Natural killer cell treated with Interleukin-12 subunit alpha and Interleukin-12 subunit beta and Interleukin-15 and Interleukin-18, amount 100 ng/mL, for 72 hours (primary cell): ENCODE measurements at regions not wholly inside any gene's neighbourhood (a gene's known extent, or its start where the extent isn't known, plus 50 kb on each side); places are given as distances from the start of the nearest gene placed in this dataset.

ENCODE experiments used
- ATAC-seq, 2 donors: fragments of 150-1000 bp; cut with Tn5 transposase in 1 of 2; sonication (Bioruptor Pico), chemical (Tn5 transposase) in 1 of 2; 2 replicates each; pipeline ENCODE4 v1.10.0; 2021
- DNase-seq: peaks from one replicate; pipeline ENCODE4 v3.0.0; 2022; ENCODE audit warnings: low spot score
- H3K27ac Mint-ChIP-seq, 2 donors: 1 replicate in 1 of 2; 2 replicates in 1 of 2; pipeline ENCODE4 v1.8.0; 2022; ENCODE audit warnings: mixed read lengths in 2 of 2, mild to moderate bottlenecking in 1 of 2, moderate library complexity in 1 of 2
- H3K27me3 Mint-ChIP-seq, 2 donors: 1 replicate in 1 of 2; 2 replicates in 1 of 2; pipeline ENCODE4 v1.8.0; 2022; ENCODE audit warnings: mixed read lengths in 2 of 2
- H3K36me3 Mint-ChIP-seq: one replicate; pipeline ENCODE4 v1.8.0; 2022; ENCODE audit warnings: mixed read lengths
- H3K4me1 Mint-ChIP-seq, 2 donors: 1 replicate in 1 of 2; 2 replicates in 1 of 2; pipeline ENCODE4 v1.8.0; 2022; ENCODE audit warnings: low read depth in 2 of 2, mixed read lengths in 2 of 2, mild to moderate bottlenecking in 1 of 2
- H3K4me3 Mint-ChIP-seq: one replicate; pipeline ENCODE4 v1.8.0; 2022; ENCODE audit warnings: mixed read lengths
- H3K9me3 Mint-ChIP-seq: 2 replicates; pipeline ENCODE4 v1.8.0; 2022; ENCODE audit warnings: mixed read lengths

GRCh38 chr1:244316407-244316806 is 135.3 kb downstream of the ADSS2 start:
- peak overlapping the region; percentile 75 to 88 for H3K27ac Mint-ChIP-seq
- H3K36me3 Mint-ChIP-seq: peaks cover under 1% of the 10 kb centered on the region
- no peak for DNase-seq

GRCh38 chr1:244316986-244317655 is 134.6 kb downstream of the ADSS2 start:
- no peaks in the 10 kb centered on the region for H3K27me3 Mint-ChIP-seq
- peaks cover 55 to 58% of the 10 kb centered on the region in 2 donors for H3K4me1 Mint-ChIP-seq
- ATAC-seq (no peak), DNase-seq (no peak)
- H3K36me3 Mint-ChIP-seq: no peaks in the 10 kb centered on the region
- H3K4me3 Mint-ChIP-seq: peak overlapping the region; percentile 60
- H3K9me3 Mint-ChIP-seq: no peaks in the 10 kb centered on the region
- H3K27ac Mint-ChIP-seq: peak overlapping the region; percentile 75 to 88

More at GRCh38 chr1:244316407-244316806, 135.3 kb downstream of the ADSS2 start:
- no peaks in the 10 kb centered on the region for H3K27me3 Mint-ChIP-seq
- peaks cover 48 to 66% of the 10 kb centered on the region in 2 donors for H3K4me1 Mint-ChIP-seq
- no peaks in the 10 kb centered on the region for H3K9me3 Mint-ChIP-seq
- ATAC-seq: no peak
- no peak overlapping the region for H3K4me3 Mint-ChIP-seq

GRCh38 chr1:244318078-244318477 is 133.6 kb downstream of the ADSS2 start:
- Mint-ChIP-seq H3K4me3 (peak overlapping the region; percentile 60), H3K27me3 (no peaks in the 10 kb centered on the region), H3K27ac (peak overlapping the region; percentile 75 to 88), H3K36me3 (no peaks in the 10 kb centered on the region), H3K9me3 (no peaks in the 10 kb centered on the region), H3K4me1 (peaks cover 58 to 62% of the 10 kb centered on the region in 2 donors)
- ATAC-seq (no peak), DNase-seq (no peak)

GRCh38 chr1:244318512-244318911 is 133.2 kb downstream of the ADSS2 start:
- Mint-ChIP-seq H3K36me3 (no peaks in the 10 kb centered on the region), H3K4me3 (peak overlapping the region; percentile 60), H3K9me3 (no peaks in the 10 kb centered on the region), H3K27me3 (no peaks in the 10 kb centered on the region), H3K4me1 (peaks cover 62% of the 10 kb centered on the region in 2 donors), H3K27ac (peak overlapping the region; percentile 75 to 88)
- ATAC-seq (no peak), DNase-seq (no peak)

GRCh38 chr1:244319283-244320132 is 132.2 kb downstream of the ADSS2 start:
- Mint-ChIP-seq H3K9me3 (no peaks in the 10 kb centered on the region), H3K36me3 (no peaks in the 10 kb centered on the region), H3K27me3 (no peaks in the 10 kb centered on the region), H3K4me3 (peak overlapping the region; percentile 72), H3K4me1 (peaks cover 67 to 70% of the 10 kb centered on the region in 2 donors), H3K27ac (peak overlapping the region; percentile 75 to 88)
- ATAC-seq (peak; percentile 92 to 96), DNase-seq (peak; percentile 82)

GRCh38 chr1:244322181-244322580 is 129.5 kb downstream of the ADSS2 start:
- Mint-ChIP-seq H3K36me3 (no peaks in the 10 kb centered on the region), H3K27ac (peak overlapping the region; percentile 96 to 97), H3K4me1 (peaks cover 71 to 72% of the 10 kb centered on the region in 2 donors), H3K4me3 (peak overlapping the region; percentile 91), H3K27me3 (no peaks in the 10 kb centered on the region), H3K9me3 (no peaks in the 10 kb centered on the region)
- DNase-seq: no peak
- no peak for ATAC-seq

GRCh38 chr1:244322791-244323521 is 128.8 kb downstream of the ADSS2 start:
- no peaks in the 10 kb centered on the region for H3K36me3 Mint-ChIP-seq
- peak overlapping the region; percentile 91 for H3K4me3 Mint-ChIP-seq
- H3K9me3 Mint-ChIP-seq: no peaks in the 10 kb centered on the region
- peak overlapping the region; percentile 96 to 97 for H3K27ac Mint-ChIP-seq
- peak; percentile 59 to 61 for ATAC-seq
- peak; percentile 68 for DNase-seq
- peaks cover 69 to 70% of the 10 kb centered on the region in 2 donors for H3K4me1 Mint-ChIP-seq
- H3K27me3 Mint-ChIP-seq: no peaks in the 10 kb centered on the region

- ATAC-seq (no peak), DNase-seq (no peak)
- no peaks in the 10 kb centered on the region for H3K9me3 Mint-ChIP-seq
- H3K36me3 Mint-ChIP-seq: no peaks in the 10 kb centered on the region
- H3K27me3 Mint-ChIP-seq: no peaks in the 10 kb centered on the region
- peaks cover 58 to 64% of the 10 kb centered on the region in 2 donors for H3K4me1 Mint-ChIP-seq
- peak overlapping the region; percentile 96 to 97 for H3K27ac Mint-ChIP-seq
- peak overlapping the region; percentile 91 for H3K4me3 Mint-ChIP-seq
Measured at GRCh38 chr1:244324176-244324883, 127.4 kb downstream of the ADSS2 start.

- Mint-ChIP-seq H3K27me3 (no peaks in the 10 kb centered on the region), H3K9me3 (no peaks in the 10 kb centered on the region), H3K4me1 (peaks cover 51 to 57% of the 10 kb centered on the region in 2 donors), H3K36me3 (no peaks in the 10 kb centered on the region), H3K4me3 (peak overlapping the region; percentile 91), H3K27ac (peak overlapping the region; percentile 96 to 97)
- peak; percentile 71 for DNase-seq
- ATAC-seq: peak; percentile 89 to 91
Measured at GRCh38 chr1:244325056-244325758, 126.5 kb downstream of the ADSS2 start.

GRCh38 chr1:244326757-244327156 is 125.0 kb downstream of the ADSS2 start:
- Mint-ChIP-seq H3K27ac (peak overlapping the region; percentile 96 to 97), H3K36me3 (no peaks in the 10 kb centered on the region), H3K4me3 (peak overlapping the region; percentile 91), H3K27me3 (no peaks in the 10 kb centered on the region), H3K4me1 (peaks cover 51% of the 10 kb centered on the region in 2 donors), H3K9me3 (no peaks in the 10 kb centered on the region)
- DNase-seq: no peak
- no peak for ATAC-seq

- no peak for DNase-seq
- Mint-ChIP-seq H3K4me3 (peak overlapping the region; percentile 14), H3K27ac (peak overlapping the region; percentile 96 to 97), H3K27me3 (peaks cover 0 to 4% of the 10 kb centered on the region in 2 donors), H3K36me3 (no peaks in the 10 kb centered on the region), H3K4me1 (peaks cover 47 to 52% of the 10 kb centered on the region in 2 donors), H3K9me3 (no peaks in the 10 kb centered on the region)
- no peak for ATAC-seq
Measured at GRCh38 chr1:244327533-244327932, 124.2 kb downstream of the ADSS2 start.

- Mint-ChIP-seq H3K9me3 (no peaks in the 10 kb centered on the region), H3K4me1 (peaks cover 42 to 46% of the 10 kb centered on the region in 2 donors), H3K4me3 (no peak overlapping the region), H3K27ac (peak overlapping the region in 1 of 2 donors; percentile 31), H3K27me3 (peaks cover 0 to 7% of the 10 kb centered on the region in 2 donors), H3K36me3 (no peaks in the 10 kb centered on the region)
- no peak for ATAC-seq
- DNase-seq: no peak
Measured at GRCh38 chr1:244328476-244328875, 123.2 kb downstream of the ADSS2 start.
